SKM-1 (cell line): ENCODE measurements at regions not wholly inside any gene's neighbourhood (a gene's known extent, or its start where the extent isn't known, plus 50 kb on each side); places are given as distances from the start of the nearest gene placed in this dataset.

Source experiments
- DNase-seq: peaks from one replicate; lab custom pipeline; 2025; ENCODE audit not compliant: unreplicated experiment; lab: John Stamatoyannopoulos, UW

- DNase-seq, result no peak
These were observed 241.1 kb downstream of the NPHP4 start for GRCh38 chr1:5751163-5751540.

GRCh38 chr1:5750186-5751162 is 241.8 kb downstream of the NPHP4 start:
- no peak for DNase-seq

GRCh38 chr1:5748286-5749225 is 243.7 kb downstream of the NPHP4 start:
- DNase-seq, result no peak

GRCh38 chr1:5747426-5748285 is 244.6 kb downstream of the NPHP4 start:
- DNase-seq, result no peak

DNA sequence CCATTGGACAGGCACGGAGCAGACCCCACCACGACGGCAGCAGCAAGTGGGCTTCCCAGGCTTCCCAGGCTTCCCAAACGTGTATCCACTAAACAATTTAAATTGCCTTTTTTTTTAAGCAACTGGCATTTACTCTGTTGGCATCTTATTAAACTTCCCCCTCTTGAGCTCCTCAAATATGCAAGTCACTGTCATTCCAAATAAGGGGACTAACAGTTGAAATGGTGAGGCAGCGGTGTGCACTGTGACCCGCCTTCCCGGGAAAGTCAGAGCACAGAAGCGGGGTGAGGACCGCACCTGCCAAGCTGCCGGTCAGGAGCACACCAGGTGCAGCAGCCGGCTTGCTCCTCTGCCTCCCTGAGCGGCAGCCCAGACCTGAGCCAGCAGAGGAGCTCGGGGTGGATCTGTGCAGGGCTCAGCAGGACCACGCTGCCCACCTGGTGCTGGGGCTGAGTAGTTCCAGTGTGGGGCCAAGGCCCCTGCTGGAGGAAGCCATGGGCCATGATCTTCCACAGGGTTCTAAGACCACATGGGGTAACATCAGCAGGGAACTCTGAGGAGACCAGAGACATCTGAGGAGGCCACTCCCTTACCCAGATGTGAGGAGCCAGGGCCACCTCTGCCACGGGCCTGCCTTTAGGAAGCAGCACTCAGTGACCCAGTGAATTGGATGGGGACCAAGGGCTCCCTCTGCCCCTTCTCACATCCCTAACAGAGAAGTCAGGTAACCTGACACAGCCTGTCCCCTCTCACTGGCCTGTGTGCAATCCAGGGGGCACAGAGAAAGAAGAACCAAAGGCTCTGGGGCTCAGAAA is 245.4 kb downstream of the NPHP4 start:
- DNase-seq, result no peak

DNA sequence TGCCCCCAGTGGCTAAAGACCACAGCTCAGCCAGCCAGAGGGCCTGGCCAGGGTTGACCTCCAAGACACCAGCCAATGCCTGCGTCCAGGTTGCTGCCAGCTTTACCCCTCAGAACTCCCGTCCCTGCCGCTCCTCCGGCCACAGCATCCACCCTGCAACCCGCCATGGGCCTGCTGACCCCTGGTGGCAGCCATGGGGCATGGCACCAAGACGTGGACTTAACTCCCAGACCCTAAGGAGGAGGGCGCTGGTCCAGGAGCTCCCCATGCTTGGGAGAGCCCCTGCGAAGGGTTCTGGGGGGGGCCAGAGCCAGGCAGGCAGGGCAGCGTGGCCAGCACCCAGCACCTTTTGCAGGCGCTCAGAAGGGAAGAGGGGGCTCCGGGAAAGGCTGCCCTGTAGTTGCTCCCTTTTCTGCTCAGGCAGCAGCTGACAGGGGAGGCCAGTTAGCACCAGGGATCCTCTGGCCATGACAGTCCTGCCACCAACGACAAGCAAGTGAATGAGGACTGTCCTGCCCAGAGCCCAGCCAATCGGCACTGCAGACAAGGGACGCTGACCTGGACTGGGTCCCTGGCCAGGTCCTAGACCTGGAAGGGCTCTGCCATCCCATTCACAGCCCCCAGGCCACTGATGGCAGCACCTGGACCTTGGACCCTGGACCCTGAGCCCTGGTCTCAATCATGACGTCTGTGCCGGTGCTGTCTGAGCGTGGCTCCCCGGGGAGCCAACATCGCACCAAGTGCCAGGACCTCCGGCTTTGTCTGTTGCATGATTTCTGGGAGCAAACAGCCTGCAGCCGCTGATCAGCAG is 246.2 kb downstream of the NPHP4 start:
- DNase-seq, result peak; percentile 57

DNA sequence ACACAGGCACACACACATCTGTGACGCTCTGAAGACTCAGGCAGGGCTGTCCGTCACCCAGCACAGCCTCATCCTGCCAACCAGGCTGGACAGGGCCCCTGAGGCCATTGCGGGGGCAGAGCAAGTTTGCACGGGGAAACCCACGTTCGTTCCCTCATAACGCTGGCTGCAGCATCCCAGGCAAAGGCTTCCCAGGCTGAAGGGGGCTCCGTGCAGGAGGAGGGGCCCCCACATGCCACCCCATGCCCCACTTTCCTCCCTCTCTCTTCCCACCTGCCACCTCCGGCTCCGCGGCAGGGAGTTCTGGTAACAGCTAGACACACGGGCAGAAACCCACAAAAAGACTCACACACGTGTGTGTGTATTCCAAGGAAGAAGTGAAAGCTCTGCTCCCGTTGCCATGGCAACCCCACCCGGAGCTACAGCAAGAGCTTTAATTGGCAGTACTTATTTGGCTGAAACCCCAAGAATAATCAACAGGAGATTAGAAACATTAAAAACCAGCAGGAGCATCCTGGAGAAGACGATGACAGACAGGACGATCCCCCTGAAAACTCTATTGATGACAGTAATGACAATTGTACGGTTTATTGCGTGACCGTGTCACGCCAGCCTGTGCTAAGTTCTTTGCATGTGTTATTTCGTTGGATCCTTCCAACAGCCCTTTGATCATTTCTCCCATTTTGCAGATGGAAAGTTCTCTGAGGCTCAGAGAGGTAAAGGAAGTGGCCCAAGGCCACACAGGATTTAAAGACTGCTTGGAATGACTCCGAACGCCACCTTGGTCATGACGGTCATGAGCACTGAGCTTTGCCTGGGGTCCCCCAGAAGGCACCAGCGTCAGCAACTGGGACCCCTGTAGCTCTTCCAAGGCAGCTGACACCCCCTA is 247.1 kb downstream of the NPHP4 start:
- no peak for DNase-seq

GRCh38 chr1:5744341-5744740 is 247.9 kb downstream of the NPHP4 start:
- DNase-seq, result no peak

GRCh38 chr1:5743435-5744095 is 248.7 kb downstream of the NPHP4 start:
- no peak for DNase-seq

DNA sequence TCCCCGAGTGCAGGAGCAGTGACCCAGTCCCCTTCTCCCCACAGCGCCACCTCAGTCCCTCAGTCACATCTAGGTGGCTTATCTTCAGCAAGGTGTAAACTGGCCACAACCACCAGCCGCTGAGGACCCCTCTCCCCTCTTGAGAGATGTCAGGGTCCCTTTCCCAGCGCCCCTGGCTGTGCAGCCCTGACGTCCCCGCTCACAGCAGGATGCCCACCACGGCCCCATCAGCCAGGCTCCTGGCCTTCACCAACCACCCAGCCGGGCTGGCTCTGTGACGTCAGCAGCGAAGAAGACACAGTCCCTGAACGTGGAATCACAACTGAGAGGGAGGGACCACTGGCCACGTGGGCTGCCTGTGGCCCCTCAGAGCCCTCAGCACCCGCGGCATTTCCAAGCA is 249.4 kb downstream of the NPHP4 start:
- DNase-seq, result no peak

DNA sequence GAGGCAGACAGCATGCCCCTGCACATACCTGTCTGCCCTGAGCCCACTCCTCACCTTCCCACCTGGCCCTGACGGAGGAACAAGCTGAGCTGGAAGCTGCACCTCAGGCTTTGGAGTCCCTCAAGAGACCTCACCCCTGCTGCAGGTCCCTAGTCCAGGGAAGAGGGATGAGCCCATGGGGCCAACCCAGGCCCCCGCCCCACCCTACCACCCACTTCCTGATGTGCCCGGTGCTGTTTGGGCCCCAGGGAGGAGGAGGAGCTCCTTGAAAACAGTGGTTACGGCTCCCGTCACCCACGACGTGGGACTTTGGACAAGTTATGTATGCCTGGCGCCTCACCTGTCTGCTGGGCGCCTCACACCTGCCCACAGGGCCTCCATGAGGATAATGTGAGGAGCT is 250.2 kb downstream of the NPHP4 start:
- DNase-seq, result no peak

DNA sequence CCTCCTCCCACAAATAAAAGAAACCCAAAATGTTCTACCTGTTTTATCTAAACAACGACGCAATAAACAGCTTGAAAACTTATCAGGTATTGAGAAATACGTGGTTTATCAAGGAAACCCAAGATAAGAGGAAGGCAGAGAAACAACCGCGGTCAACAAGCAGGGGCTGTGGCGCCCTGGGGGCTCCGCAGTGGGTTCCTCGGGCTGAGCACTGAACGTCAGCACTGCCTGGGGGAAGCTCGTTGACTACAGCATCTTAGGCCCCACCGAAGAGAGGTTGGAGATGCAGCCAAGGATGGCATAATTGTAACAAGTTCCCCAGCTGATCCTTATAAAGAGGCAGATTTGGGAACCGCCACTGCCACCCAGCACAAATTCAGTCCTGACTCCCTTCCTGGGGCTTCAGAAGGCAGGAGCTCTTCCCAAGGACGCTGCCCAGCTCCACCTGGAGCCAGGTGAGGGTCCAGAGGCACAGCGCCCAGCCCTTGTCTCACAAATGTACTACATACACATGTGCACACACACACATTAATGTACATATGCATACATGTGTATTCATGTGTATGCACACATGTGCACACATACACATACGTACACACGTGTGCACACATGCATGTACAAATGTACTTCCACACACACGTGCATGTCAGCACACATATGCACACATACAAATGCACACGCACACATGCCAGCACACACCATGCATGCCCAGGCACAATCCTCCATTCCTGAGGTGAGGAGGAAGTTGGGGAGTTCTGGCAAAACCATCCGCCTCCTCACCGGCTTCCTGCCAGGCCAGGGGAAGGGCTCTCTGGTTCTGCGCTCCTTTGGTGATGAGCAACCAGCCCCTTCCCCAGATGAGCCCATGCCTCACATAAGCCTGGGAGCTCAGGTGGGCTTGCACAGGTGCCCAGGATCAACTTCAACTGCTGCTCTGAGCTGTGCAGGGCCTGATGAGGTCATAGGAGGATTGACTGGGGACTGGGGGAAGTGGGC is 251.1 kb downstream of the NPHP4 start:
- DNase-seq, result no peak

GRCh38 chr1:5740450-5740849 is 251.8 kb downstream of the NPHP4 start:
- DNase-seq, result no peak

GRCh38 chr1:5739561-5740078 is 252.6 kb downstream of the NPHP4 start:
- no peak for DNase-seq

- no peak for DNase-seq
These were observed 253.2 kb downstream of the NPHP4 start for GRCh38 chr1:5738911-5739462.

GRCh38 chr1:5737081-5737480 is 255.1 kb downstream of the NPHP4 start:
- no peak for DNase-seq
